Mucosa of gallbladder (tissue), 1 donor: ENCODE measurements at regions not wholly inside any gene's neighbourhood (a gene's known extent, or its start where the extent isn't known, plus 50 kb on each side); places are given as distances from the start of the nearest gene placed in this dataset.

Experiments
- DNase-seq: peaks from one replicate; pipeline ENCODE4 v3.0.0-alpha.2; 2020; ENCODE audit warnings: low spot score
- donor health status: DM: no; HTN: no; CAD: no.

DNA sequence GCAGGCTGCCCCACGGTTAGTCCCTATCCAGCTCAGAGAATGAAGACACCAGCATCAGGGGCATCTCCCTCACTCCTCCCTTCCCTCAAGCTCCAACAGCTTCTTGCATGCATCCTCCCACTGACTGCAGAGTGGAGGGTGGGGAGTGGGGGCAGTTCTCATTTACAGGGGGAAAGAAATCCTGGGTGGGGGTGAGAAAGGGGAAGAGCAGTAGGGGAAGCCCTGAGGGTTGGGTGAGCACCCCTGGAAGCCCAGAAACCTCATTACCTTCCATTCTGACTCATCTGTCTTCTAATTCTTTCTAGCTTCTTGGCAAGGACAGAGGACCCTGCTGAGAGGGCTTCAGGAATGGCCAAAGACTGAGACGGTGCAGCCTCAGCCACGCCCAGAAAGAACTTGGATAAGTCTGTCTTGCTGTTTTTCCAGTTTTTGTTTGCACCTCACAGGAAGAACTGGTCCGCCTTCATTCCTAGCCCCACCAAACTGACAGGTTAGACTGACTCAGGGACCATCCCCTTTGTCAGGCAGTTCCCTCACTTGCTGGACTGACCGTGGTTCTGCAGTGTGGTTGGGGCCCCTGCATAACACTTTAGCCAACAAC lies 52.5 kb upstream of the WSB1 start:
- peak; percentile 58 for DNase-seq

DNA sequence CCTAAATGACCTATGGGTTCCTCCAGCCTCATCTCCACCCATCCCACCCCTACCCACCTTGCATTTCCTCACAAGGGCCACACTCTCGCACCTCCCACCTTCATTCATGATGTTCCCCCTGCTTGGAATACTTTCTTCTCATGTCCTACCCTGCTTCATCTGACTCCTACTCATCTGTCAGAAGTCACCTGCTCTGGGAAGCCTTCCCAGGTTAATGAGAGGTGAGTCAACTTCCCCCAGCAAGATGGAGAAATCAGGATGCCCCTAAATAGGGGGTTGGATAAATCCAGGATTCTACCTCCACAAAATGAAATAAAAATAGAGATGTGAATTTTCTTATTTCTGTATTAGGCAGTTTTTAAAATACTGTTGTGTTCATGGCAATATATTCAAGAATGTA lies 51.0 kb upstream of the WSB1 start:
- DNase-seq: no peak

DNA sequence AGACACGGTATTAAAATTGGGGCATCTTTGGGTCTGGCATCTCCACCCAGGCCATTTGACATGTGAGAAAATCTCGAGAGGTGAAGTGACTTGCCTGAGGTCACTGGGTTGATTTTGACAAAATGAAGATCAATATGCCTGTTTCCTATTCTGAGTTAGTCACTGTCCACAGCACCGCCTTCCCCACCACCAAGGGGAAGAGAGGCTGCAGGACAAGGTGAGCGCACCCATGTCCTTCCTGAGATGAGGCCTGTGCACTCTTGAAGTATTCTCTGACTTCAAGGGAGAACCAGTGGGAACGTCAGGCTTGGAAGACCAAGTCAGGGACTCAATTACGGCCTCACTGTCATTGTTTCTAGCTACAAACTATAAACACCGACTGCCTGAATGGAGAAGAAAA lies 49.9 kb upstream of the WSB1 start:
- DNase-seq: no peak
